Caco-2 (cell line): ENCODE measurements at regions not wholly inside any gene's neighbourhood (a gene's known extent, or its start where the extent isn't known, plus 50 kb on each side); places are given as distances from the start of the nearest gene placed in this dataset.

Experiments
- BruUV-seq: library from RNA; stranded (reverse); fragments of 400-500 nt; replicated peaks from 2 replicates; lab custom pipeline; 2021; lab: Mats Ljungman, UMichigan
- CTCF ChIA-PET: fragments of 300-600 bp; sonication (Branson Sonifier 250); formaldehyde crosslinking; loops from one replicate; lab custom pipeline; 2022; ENCODE audit warnings: antibody characterized with exemption; lab: Charles Lee
- POLR2A ChIA-PET: fragments of 300-600 bp; sonication (Branson Sonifier 250); formaldehyde crosslinking; loops from one replicate; lab custom pipeline; 2022; ENCODE audit warnings: antibody characterized with exemption; lab: Charles Lee
- DNase-seq, 2 experiments: peaks; one replicate each; pipeline versions ENCODE4 v3.0.0 to v3.0.0-alpha.2; 2020 to 2022
- H3K27me3 ChIP-seq: replicated peaks from 2 replicates; pipeline ENCODE4 v1.6.0; 2011; ENCODE audit warnings: low read length; ENCODE audit not compliant: control insufficient read depth, insufficient read depth
- H3K36me3 ChIP-seq: 2 replicates; pipeline ENCODE4 v1.5.1; 2011; ENCODE audit warnings: low read length; ENCODE audit not compliant: control insufficient read depth, insufficient read depth
- H3K4me1 ChIP-seq: fragments of 250-450 bp; sonication (Bioruptor Pico); 2 replicates; pipeline ENCODE4 v1.5.1; 2020; ENCODE audit warnings: mild to moderate bottlenecking
- H3K4me3 ChIP-seq: 2 replicates; pipeline ENCODE4 v1.5.1; 2011; ENCODE audit warnings: low read depth, mild to moderate bottlenecking, control low read depth, low read length
- H3K9me3 ChIP-seq: fragments of 250-450 bp; sonication (Bioruptor Pico); 2 replicates; pipeline ENCODE4 v1.5.1; 2020; ENCODE audit warnings: mild to moderate bottlenecking, moderate library complexity
- H3K27ac Mint-ChIP-seq: one replicate; pipeline ENCODE4 v1.8.0; 2022; ENCODE audit warnings: mixed read lengths; ENCODE audit not compliant: unreplicated experiment
- H3K27me3 Mint-ChIP-seq: one replicate; pipeline ENCODE4 v1.8.0; 2022; ENCODE audit warnings: mixed read lengths; ENCODE audit not compliant: insufficient read depth, unreplicated experiment
- H3K36me3 Mint-ChIP-seq: one replicate; pipeline ENCODE4 v1.8.0; 2022; ENCODE audit warnings: mild to moderate bottlenecking, mixed read lengths; ENCODE audit not compliant: insufficient read depth, unreplicated experiment
- H3K4me1 Mint-ChIP-seq: one replicate; pipeline ENCODE4 v1.8.0; 2022; ENCODE audit warnings: low read depth, mixed read lengths; ENCODE audit not compliant: unreplicated experiment
- H3K4me3 Mint-ChIP-seq: one replicate; pipeline ENCODE4 v1.8.0; 2022; ENCODE audit warnings: mild to moderate bottlenecking, moderate library complexity, mixed read lengths; ENCODE audit not compliant: unreplicated experiment
- H3K9me3 Mint-ChIP-seq: one replicate; pipeline ENCODE4 v1.8.0; 2022; ENCODE audit warnings: mixed read lengths; ENCODE audit not compliant: unreplicated experiment
- intact Hi-C: fragments of 100-400 bp; cut with micrococcal nuclease; formaldehyde crosslinking; loops from one replicate; pipeline ENCODE4 v1.10.0; 2022; ENCODE audit not compliant: unreplicated experiment
- TF ChIP-seq, protein P1 (sequence below), 2 experiments: fragments of 200-600 bp in 1 of 2; IDR thresholded peaks; 1 replicate in 1 of 2; 2 replicates in 1 of 2; pipeline versions ENCODE4 v1.5.1 to v1.8.0; 2011 to 2022; ENCODE audit warnings: antibody characterized with exemption in 1 of 2, control low read depth in 1 of 2, inconsistent platforms in 1 of 2, low read depth in 1 of 2, low read length in 1 of 2, mild to moderate bottlenecking in 1 of 2, moderate library complexity in 1 of 2; ENCODE audit not compliant: insufficient read depth in 1 of 2, severe bottlenecking in 1 of 2, unreplicated experiment in 1 of 2

DNA sequence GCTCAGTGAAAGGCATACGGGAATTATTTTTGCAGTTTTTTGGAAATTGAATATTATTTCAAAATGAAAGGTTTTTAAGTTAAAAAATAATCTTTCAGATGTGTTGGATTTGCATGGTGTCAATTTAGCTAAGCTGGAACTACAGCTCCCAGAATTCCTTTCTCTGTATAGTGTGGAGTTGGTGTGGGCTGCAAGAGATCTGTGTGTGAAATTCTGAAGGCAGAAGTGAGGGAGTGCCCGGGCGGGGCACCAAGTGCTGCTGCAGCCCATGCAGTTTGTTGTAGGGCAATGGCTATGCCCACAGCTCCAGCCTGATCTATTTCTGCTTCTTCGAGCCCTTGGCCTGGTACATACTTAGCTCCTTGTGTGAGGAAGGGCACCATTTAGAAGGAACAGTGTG lies 60.5 kb upstream of the CSF1 start:
- ChIA-PET CTCF (no interaction called here), POLR2A (no interaction called here)
- intact Hi-C loops: no loop called here
- no peaks in the 10 kb centered on the region for H3K36me3 Mint-ChIP-seq
- TF ChIP-seq, protein P1, sequence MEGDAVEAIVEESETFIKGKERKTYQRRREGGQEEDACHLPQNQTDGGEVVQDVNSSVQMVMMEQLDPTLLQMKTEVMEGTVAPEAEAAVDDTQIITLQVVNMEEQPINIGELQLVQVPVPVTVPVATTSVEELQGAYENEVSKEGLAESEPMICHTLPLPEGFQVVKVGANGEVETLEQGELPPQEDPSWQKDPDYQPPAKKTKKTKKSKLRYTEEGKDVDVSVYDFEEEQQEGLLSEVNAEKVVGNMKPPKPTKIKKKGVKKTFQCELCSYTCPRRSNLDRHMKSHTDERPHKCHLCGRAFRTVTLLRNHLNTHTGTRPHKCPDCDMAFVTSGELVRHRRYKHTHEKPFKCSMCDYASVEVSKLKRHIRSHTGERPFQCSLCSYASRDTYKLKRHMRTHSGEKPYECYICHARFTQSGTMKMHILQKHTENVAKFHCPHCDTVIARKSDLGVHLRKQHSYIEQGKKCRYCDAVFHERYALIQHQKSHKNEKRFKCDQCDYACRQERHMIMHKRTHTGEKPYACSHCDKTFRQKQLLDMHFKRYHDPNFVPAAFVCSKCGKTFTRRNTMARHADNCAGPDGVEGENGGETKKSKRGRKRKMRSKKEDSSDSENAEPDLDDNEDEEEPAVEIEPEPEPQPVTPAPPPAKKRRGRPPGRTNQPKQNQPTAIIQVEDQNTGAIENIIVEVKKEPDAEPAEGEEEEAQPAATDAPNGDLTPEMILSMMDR (IDR thresholded peaks at IDR 0.05; ENCODE audit: insufficient read depth in 1 of 2, low read depth in 1 of 2, low read length in 1 of 2, severe bottlenecking in 1 of 2, unreplicated experiment in 1 of 2): no peak
- H3K27me3 Mint-ChIP-seq: no peaks in the 10 kb centered on the region
- H3K9me3 ChIP-seq: no peaks in the 10 kb centered on the region
- no peaks in the 10 kb centered on the region for H3K9me3 Mint-ChIP-seq
- no TSS peak for BruUV-seq
- H3K27me3 ChIP-seq: no peaks in the 10 kb centered on the region
- H3K4me1 Mint-ChIP-seq: no peaks in the 10 kb centered on the region
- no peak overlapping the region for H3K4me3 ChIP-seq
- no peak overlapping the region for H3K4me3 Mint-ChIP-seq
- H3K4me1 ChIP-seq: peaks cover 5% of the 10 kb centered on the region; the same call in 1 of the 2 replicates
- no peak overlapping the region for H3K27ac Mint-ChIP-seq
- DNase-seq: no peak
- no peaks in the 10 kb centered on the region for H3K36me3 ChIP-seq

DNA sequence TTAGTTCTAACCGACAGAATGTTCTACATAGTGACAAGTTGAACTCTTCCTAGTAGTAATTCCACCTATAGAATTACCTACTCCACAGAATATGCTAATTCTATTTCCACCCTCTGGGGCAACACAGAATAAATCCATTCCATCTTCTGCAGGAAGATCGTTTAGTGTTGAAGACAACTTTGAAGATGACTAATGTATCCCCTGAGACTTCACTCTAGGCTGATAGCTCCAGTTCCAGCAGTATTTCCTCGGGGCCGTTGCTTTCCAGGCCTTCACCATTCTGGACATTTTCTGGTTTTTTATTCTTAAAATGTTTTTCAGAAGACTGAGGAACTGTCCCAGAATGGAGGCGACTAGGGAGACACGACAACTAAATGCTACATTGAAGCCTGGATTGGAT lies 61.0 kb upstream of the CSF1 start:
- Histone ChIP-seq H3K9me3 (no peaks in the 10 kb centered on the region), H3K27me3 (no peaks in the 10 kb centered on the region), H3K36me3 (no peaks in the 10 kb centered on the region), H3K4me3 (no peak overlapping the region), H3K4me1 (no peaks in the 10 kb centered on the region)
- TF ChIP-seq, protein P1 (IDR thresholded peaks at IDR 0.05; ENCODE audit: insufficient read depth in 1 of 2, low read depth in 1 of 2, low read length in 1 of 2, severe bottlenecking in 1 of 2, unreplicated experiment in 1 of 2): no peak
- no peak overlapping the region for H3K4me3 Mint-ChIP-seq
- H3K27ac Mint-ChIP-seq: no peak overlapping the region
- no peaks in the 10 kb centered on the region for H3K36me3 Mint-ChIP-seq
- H3K9me3 Mint-ChIP-seq: no peaks in the 10 kb centered on the region
- ChIA-PET CTCF (no interaction called here), POLR2A (no interaction called here)
- intact Hi-C loops: no loop called here
- no peaks in the 10 kb centered on the region for H3K4me1 Mint-ChIP-seq
- BruUV-seq: no TSS peak
- DNase-seq: no peak
- no peaks in the 10 kb centered on the region for H3K27me3 Mint-ChIP-seq

DNA sequence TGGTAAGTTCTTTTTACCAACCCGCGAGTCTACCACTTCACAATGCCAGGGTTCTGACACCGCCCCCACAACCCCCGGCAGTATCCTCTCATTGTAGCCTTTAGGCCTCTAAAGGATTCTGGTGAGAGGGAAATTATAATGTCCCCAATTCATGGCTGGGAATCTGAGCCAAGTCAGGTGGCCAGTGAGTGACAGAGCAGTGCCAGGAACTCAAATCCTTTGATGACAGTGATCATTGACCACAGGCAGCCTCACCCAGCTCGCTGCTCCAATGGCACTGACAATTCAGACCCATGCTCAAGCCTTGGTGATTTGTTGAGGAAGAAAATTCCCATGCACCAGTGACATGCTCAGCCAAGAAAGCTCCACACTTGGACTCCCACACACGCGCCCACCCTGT lies 63.4 kb upstream of the CSF1 start:
- CTCF ChIA-PET: no interaction called here
- no peak for DNase-seq
- TF ChIP-seq, protein P1 (IDR thresholded peaks at IDR 0.05; ENCODE audit: insufficient read depth in 1 of 2, low read depth in 1 of 2, low read length in 1 of 2, severe bottlenecking in 1 of 2, unreplicated experiment in 1 of 2): no peak
- POLR2A ChIA-PET: no interaction called here
- Mint-ChIP-seq H3K4me1 (no peaks in the 10 kb centered on the region), H3K27me3 (no peaks in the 10 kb centered on the region), H3K36me3 (no peaks in the 10 kb centered on the region), H3K27ac (no peak overlapping the region), H3K4me3 (no peak overlapping the region), H3K9me3 (no peaks in the 10 kb centered on the region)
- no TSS peak for BruUV-seq
- H3K27me3 ChIP-seq: no peaks in the 10 kb centered on the region
- no peaks in the 10 kb centered on the region for H3K4me1 ChIP-seq
- no peaks in the 10 kb centered on the region for H3K36me3 ChIP-seq
- no peaks in the 10 kb centered on the region for H3K9me3 ChIP-seq
- H3K4me3 ChIP-seq: no peak overlapping the region
- intact Hi-C loops: no loop called here
